CD4-positive, alpha-beta T cell treated with Interleukin-4 for 4 hours (primary cell): ENCODE measurements at regions not wholly inside any gene's neighbourhood (a gene's known extent, or its start where the extent isn't known, plus 50 kb on each side); places are given as distances from the start of the nearest gene placed in this dataset.

Source experiments
- DNase-seq: peaks from one replicate; pipeline ENCODE4 v3.0.0-alpha.2; 2020

DNA sequence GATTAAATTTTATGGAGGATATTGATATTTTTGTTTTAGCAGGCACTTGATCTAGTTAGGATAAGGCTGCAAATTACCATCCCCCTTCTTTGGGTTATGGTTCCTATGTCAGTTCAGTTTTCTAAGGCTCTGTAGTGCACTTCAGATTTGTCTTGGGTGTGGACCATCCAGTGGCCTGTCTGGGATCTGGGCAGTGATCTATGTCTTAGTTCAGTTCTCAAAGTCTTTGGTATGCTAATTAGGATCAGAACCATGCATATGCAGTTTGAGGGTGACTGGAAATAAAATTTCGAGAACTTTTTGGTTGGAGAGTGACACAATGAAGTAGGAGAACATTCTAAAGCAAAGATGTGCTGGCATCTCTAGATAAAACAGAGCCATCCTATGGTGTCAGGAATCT is 388.2 kb downstream of the MID1IP1 start:
- DNase-seq = no peak

DNA sequence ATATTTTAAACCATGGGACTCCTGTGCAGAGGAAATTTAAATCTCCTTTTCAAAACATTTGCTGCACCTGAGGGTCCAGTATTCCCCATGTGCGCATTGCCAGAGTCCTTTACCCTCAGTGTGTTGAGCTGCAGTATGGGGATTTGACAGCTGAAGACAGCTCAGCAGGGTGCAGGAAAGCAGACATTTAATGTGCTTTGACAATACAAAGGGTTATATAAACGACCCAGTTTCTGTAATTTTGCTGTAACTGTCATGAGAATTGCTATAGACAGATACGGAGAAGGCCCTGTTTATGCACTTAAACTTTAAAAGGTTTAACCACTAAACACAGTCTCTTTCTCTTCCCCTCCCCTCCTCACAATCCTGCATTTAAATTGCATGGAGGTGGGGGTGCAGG is 393.4 kb downstream of the MID1IP1 start:
- no peak for DNase-seq

- no peak for DNase-seq
These were observed 393.9 kb downstream of the MID1IP1 start for GRCh38 chrX:39195156-39195555.

GRCh38 chrX:39196192-39197102 is 395.2 kb downstream of the MID1IP1 start:
- peak; percentile 49 for DNase-seq

GRCh38 chrX:39199429-39199828 is 398.2 kb downstream of the MID1IP1 start:
- DNase-seq = no peak

GRCh38 chrX:39201305-39201990 is 400.2 kb downstream of the MID1IP1 start:
- no peak for DNase-seq

DNA sequence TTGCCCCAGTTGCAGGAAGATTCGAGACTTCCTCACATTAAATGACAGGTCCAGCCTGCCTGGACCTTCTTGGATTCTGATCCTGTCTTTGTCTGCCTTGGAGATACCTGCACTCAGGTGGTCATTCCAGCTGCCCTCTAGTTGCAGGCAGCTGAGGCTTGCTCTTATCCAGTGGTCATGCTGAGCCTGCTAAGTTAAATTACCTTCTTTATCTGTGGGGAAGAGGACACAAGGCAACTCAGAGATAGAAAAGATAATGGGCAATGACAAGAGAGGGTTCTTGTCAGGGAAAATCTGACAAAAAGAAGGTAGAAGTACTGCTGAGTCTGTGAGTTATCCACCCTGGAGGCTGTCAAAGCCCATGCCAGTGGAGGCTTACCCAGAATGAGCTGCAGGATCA is 401.4 kb downstream of the MID1IP1 start:
- DNase-seq = no peak

DNA sequence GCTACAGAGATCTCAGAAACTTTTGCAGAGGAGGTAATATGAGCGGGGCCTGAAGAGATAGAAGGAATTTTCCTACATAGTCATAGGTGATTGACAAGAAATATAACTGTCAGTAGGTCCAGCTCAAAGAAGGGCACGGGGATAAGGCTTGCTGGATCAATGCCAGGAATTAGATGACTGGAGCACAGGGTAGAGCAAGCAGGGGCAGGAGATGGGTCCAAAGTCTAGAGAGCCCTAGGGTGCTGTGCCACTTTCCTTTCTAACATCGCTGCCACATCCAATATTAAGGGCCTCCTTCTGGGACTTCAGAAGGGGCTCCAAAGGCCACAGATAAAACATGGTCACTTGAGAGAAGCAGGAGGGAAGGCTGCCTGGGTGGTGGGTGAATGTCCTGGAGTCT is 402.2 kb downstream of the MID1IP1 start:
- no peak for DNase-seq

DNA sequence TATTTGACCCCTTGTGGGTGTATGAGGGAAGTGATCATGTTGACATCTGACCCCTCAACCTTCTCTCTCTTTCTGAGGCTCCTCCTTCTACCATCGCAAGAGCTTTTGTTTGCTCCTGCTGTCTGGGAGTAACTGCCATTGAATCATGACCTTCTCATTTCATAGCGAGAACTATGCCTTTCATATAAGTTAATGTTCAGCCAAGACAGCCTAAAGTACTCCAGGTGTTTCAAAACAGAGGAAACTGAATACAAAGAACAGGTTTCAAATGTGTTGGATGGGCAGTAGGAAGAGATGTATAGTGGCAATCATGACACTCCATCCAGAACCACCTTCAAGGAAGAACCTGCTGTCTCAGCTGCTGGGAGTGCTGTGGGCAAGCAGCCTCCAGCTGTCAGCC is 403.1 kb downstream of the MID1IP1 start:
- no peak for DNase-seq

DNA sequence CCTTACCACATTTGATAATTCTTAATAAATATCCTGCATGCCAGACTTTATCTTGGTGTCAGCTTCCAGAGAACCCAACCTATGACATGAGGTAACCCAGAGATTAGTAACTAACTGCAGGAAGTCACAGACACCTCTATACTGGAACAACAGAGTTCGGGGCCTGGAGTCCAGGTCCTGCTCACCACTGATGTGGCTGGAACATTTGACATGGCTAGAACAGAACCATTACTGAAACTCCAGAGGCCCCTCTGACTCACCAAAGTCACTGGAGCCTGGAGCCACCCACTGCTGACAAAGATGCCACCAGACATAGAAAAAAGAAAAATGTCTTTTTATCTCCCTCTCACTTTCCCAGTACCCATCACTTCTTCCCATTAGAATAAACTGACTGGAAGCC is 403.7 kb downstream of the MID1IP1 start:
- DNase-seq = no peak

- DNase-seq = no peak
These were observed 404.2 kb downstream of the MID1IP1 start for GRCh38 chrX:39205467-39205866.

- DNase-seq = no peak
These were observed 405.3 kb downstream of the MID1IP1 start for GRCh38 chrX:39206399-39207145.

DNA sequence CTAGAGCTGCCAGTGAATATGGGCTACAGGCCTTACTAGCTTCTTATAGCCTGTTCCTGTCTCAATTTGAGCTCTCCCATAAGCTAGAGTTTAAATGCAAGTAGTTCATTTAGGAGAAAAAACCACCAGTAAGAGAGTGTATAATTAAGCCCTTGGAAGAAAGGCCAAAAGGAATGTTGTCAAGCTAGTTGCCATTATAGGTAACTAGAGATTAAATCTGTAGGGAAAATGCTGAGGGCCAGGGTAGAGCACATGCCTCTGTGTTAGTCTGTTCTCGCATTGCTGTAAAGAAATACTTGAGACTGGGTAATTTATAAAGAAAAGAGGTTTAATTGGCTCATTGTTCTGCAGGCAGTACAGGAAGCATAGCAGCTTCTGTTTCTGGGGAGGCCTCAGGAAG is 410.2 kb downstream of the MID1IP1 start:
- DNase-seq = no peak

- DNase-seq = no peak
These were observed 411.2 kb downstream of the MID1IP1 start for GRCh38 chrX:39212456-39212855.

DNA sequence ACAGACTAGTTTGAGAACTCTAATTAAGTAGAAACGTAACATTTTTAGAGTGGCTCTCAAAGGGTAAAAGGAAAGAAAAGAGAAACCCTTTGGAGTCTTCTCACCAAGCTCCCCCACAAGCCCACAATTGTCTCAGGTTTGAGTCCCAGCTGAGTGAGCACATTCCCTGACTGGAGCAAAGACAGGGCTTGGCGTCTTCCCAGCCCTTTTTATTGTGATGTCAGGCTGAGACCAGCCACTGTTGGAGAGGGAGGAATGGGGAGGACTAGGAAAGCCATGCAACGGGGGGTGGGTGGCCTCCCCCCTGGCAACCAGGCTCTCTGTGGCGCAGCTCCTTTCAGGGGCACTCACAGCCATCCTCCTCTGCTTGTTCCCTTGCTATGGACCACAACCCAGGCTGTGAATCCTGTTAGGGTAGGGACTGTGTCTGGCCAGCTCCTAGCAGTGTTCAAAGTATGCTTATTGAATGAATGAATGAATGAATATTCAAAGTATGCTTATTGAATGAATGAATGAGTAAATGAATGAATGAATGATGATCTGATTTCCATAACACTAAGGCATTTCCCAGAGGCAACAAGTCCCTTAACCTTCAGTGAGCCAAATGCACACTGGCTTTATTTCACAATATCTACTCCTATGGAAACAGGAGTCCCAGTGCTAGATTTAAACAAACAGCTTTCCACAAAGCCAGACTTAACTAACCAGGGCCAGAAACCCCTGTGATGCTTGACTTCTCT is 413.3 kb downstream of the MID1IP1 start:
- DNase-seq = no peak

- no peak for DNase-seq
These were observed 419.7 kb downstream of the MID1IP1 start for GRCh38 chrX:39220952-39221351.

- no peak for DNase-seq
These were observed 421.3 kb downstream of the MID1IP1 start for GRCh38 chrX:39222346-39223113.

DNA sequence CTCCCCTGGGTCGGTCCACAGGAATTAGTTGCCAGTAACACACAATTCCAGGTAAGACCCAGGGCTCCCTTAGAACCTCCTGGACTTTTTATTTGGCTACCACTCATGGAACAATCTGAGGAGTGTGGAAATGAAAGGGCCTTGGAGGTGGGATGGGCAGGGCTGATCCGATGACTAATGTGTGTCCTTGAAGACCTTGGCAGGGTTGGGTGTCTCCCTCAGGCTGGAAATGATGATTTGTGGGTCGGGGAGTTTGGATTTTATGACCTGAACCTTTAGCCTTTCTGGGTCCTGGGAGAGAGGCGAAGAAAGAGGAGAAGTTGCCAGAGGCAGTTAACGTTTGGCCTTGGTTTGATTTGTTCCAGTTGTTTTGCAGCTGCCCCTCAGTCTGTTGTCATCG is 425.0 kb downstream of the MID1IP1 start:
- DNase-seq = no peak

DNA sequence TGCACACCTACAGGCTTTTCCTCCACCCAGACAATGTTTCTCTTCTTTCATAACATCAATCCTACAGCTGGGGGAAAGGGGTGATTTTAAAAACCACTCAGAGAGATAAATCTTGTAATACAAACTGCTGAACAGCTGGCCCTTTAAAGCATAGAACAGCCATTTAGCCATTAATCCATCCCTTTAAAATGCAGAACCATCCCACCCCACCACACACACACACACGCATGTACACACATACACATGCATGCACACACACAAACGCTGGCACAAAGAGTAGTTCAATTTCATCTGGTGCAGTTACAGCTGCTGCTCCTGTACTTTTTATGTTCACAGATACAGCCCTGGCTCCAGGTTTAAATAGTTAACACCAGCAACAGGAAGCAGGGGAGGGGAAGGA is 426.1 kb downstream of the MID1IP1 start:
- DNase-seq = no peak

DNA sequence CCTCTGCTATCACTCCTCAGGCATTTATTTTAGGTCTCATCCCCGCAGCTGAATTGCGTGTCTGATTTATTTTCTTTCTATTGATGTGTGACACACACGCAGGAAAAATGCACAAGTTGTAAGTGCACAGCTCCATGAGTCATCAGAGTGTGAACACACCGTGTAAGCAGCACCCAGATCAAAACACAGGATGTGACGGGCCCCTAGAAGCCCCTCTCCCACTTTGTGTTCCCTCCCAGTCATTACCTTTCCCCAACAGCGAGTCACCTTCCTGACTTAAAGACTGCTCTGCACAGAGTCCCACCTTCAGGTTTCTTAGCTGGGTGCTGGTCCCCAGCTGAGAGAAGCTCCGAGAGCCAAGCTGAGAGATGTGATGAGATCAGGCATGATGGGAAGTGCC is 436.7 kb downstream of the MID1IP1 start:
- no peak for DNase-seq

DNA sequence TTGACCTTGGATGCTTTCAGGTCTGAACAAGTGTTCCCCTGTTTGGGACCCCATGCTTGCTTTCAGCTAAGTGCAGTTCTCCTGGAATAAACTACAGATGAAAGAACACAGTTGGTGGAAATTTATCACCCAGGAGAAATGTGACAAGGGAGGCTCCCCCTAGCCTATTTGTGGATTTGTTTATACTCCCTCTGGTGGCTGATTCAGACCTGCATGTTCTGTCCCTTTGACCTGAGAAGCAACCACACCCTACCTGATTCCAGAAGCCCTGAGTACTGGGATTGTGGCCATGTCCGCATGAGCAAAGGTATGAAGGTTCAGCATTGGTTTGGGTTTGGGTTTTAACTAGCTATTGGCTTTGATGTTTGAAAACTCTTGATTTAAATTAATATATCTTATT is 440.9 kb downstream of the MID1IP1 start:
- peak; percentile 14 for DNase-seq

- no peak for DNase-seq
These were observed 442.9 kb downstream of the MID1IP1 start for GRCh38 chrX:39244147-39244546.
